HEK293 (cell line): ENCODE measurements at regions not wholly inside any gene's neighbourhood (a gene's known extent, or its start where the extent isn't known, plus 50 kb on each side); places are given as distances from the start of the nearest gene placed in this dataset.

Experiments
- ZFP69B ChIP-seq: fragments of 450-650 bp; formaldehyde crosslinking; IDR thresholded peaks from 2 replicates; pipeline ENCODE4 v1.5.1; 2016; ENCODE audit warnings: missing biosample characterization, missing genetic modification characterization
- ZNF292 ChIP-seq: fragments of 450-650 bp; formaldehyde crosslinking; IDR thresholded peaks from 2 replicates; pipeline ENCODE4 v1.5.1; 2016; ENCODE audit warnings: low read depth, missing biosample characterization, missing genetic modification characterization, borderline replicate concordance
- TF ChIP-seq, protein P1 (sequence below): fragments of 450-650 bp; formaldehyde crosslinking; IDR thresholded peaks from 2 replicates; pipeline ENCODE4 v1.5.1; 2016; ENCODE audit warnings: missing biosample characterization, missing genetic modification characterization

DNA sequence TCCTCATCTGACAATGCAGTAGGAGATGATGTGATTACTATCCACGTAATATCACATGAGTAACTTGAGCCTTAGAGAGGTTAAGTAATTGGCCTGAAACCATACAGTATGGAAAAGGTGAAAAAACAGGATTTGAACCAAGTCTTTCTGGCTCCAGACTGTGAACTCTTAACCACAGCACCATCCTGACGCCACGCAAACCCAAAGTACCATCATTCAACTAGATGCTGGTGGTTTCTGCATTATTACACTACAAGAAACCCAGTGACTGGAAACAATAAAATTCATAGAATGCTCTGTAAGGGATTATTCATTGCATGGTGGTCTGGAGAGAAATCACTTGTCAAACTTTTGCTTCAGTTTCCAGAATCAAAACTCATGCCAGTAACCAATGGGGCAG, 90.7 kb downstream of the MAB21L3 start:
- TF ChIP-seq ZFP69B (tag by site-specific recombination) (no peak), ZNF292 (tag by site-specific recombination) (no peak)
- TF ChIP-seq, protein P1, sequence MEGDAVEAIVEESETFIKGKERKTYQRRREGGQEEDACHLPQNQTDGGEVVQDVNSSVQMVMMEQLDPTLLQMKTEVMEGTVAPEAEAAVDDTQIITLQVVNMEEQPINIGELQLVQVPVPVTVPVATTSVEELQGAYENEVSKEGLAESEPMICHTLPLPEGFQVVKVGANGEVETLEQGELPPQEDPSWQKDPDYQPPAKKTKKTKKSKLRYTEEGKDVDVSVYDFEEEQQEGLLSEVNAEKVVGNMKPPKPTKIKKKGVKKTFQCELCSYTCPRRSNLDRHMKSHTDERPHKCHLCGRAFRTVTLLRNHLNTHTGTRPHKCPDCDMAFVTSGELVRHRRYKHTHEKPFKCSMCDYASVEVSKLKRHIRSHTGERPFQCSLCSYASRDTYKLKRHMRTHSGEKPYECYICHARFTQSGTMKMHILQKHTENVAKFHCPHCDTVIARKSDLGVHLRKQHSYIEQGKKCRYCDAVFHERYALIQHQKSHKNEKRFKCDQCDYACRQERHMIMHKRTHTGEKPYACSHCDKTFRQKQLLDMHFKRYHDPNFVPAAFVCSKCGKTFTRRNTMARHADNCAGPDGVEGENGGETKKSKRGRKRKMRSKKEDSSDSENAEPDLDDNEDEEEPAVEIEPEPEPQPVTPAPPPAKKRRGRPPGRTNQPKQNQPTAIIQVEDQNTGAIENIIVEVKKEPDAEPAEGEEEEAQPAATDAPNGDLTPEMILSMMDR (tag by site-specific recombination) = no peak
